ENCODE measurements at regions not wholly inside any gene's neighbourhood (a gene's known extent, or its start where the extent isn't known, plus 50 kb on each side); places are given as distances from the start of the nearest gene placed in this dataset.

GRCh38 chr14:21985081-21985480 is 311.5 kb upstream of the OR4E1 start:
- Histone ChIP-seq H3K9me3 (ENCODE audit: control extremely low read depth in 1 of 3, control insufficient read depth in 2 of 3, insufficient read depth in 1 of 3, low read length in 2 of 3) (no peaks in the 10 kb centered on the region), H2AFZ (ENCODE audit: insufficient read depth, low read depth, low read length, poor library complexity, severe bottlenecking) (no peak overlapping the region), H3K79me2 (ENCODE audit: control insufficient read depth, insufficient read depth, low read length) (no peaks in the 10 kb centered on the region), H3K4me1 (ENCODE audit: control insufficient read depth in 2 of 2, insufficient read depth in 2 of 2, low read length in 2 of 2) (no peaks in the 10 kb centered on the region), H3K27ac (ENCODE audit: low read length in 2 of 2) (no peak overlapping the region), H3K4me3 (ENCODE audit: control extremely low read depth in 1 of 5, extremely low read depth in 1 of 5, insufficient read depth in 1 of 5, low read depth in 2 of 5, low read length in 4 of 5) (no peak overlapping the region), H4K20me1 (ENCODE audit: control insufficient read depth, insufficient read depth, low read length, poor library complexity, severe bottlenecking) (no peaks in the 10 kb centered on the region), H3K4me2 (replicated peaks; ENCODE audit: low read depth, low read length, poor library complexity, severe bottlenecking) (no peak overlapping the region), H3K9ac (ENCODE audit: low read length) (no peak overlapping the region), H3K27me3 (replicated peaks in 1 of 4; ENCODE audit: control extremely low read depth in 1 of 4, control insufficient read depth in 3 of 4, insufficient read depth in 4 of 4, low read length in 3 of 4) (peaks cover 0 to 15% (median 0%) of the 10 kb centered on the region in 4 experiments), H3K36me3 (replicated peaks in 1 of 2; ENCODE audit: control extremely low read depth in 1 of 2, control insufficient read depth in 1 of 2, extremely low read depth in 1 of 2, insufficient read depth in 2 of 2, low read length in 1 of 2) (no peaks in the 10 kb centered on the region)
- Mint-ChIP-seq H3K9me3 (ENCODE audit: insufficient read depth) (no peaks in the 10 kb centered on the region), H3K4me3 (no peak overlapping the region), H3K4me1 (no peaks in the 10 kb centered on the region), H3K27ac (no peak overlapping the region), H3K27me3 (peaks cover 36% of the 10 kb centered on the region)
- 100% methylated on average over 2 of the region's 2 CpGs for WGBS (ENCODE audit: insufficient coverage)
- intact Hi-C loops (cut with micrococcal nuclease) = no loop called here
- POLR2A ChIA-PET = no interaction called here
- CTCF ChIA-PET = interaction anchor here (1.5 kb wide), 1 partner anchor 18 kb away, joined by 4 read pairs; no protein-coding TSS in a partner anchor
- ATAC-seq (ENCODE audit: low read depth) (no peak), DNase-seq (no peak)
- TF ChIP-seq EZH2 (IDR thresholded peaks at IDR 0.05; ENCODE audit: borderline replicate concordance, insufficient read depth, low read depth, low read length, poor library complexity, severe bottlenecking) = no peak
- TF ChIP-seq CTCF (IDR thresholded peaks at IDR 0.05) = no peak

GRCh38 chr14:21978999-21979314 is 305.3 kb upstream of the OR4E1 start:
- 39% methylated on average over 2 of the region's 5 CpGs for WGBS (ENCODE audit: insufficient coverage)
- H3K9ac ChIP-seq (ENCODE audit: low read length) = no peak overlapping the region
- ChIA-PET POLR2A (no interaction called here), CTCF (interaction anchor here (0.5 to 4.0 kb wide), 20 partner anchors 9 to 161 kb away, joined by 3 to 34 read pairs (median 5); no protein-coding TSS in a partner anchor)
- no peaks in the 10 kb centered on the region for H3K79me2 ChIP-seq (ENCODE audit: control insufficient read depth, insufficient read depth, low read length)
- no peaks in the 10 kb centered on the region for H3K9me3 Mint-ChIP-seq (ENCODE audit: insufficient read depth)
- DNase-seq (no peak), ATAC-seq (ENCODE audit: low read depth) (no peak)
- no peak overlapping the region for H3K27ac ChIP-seq (ENCODE audit: low read length in 2 of 2)
- intact Hi-C loops (cut with micrococcal nuclease) = loop anchor here (5.0 kb wide), 1 partner anchor 62 kb away; no protein-coding TSS in a partner anchor
- H3K27ac Mint-ChIP-seq = no peak overlapping the region
- H3K27me3 Mint-ChIP-seq = peaks cover 38% of the 10 kb centered on the region
- H3K9me3 ChIP-seq (ENCODE audit: control extremely low read depth in 1 of 3, control insufficient read depth in 2 of 3, insufficient read depth in 1 of 3, low read length in 2 of 3) = no peaks in the 10 kb centered on the region
- H3K27me3 ChIP-seq (replicated peaks in 1 of 4; ENCODE audit: control extremely low read depth in 1 of 4, control insufficient read depth in 3 of 4, insufficient read depth in 4 of 4, low read length in 3 of 4) = peaks cover 0 to 9% (median 5%) of the 10 kb centered on the region in 4 experiments
- no peak overlapping the region for H3K4me3 ChIP-seq (ENCODE audit: control extremely low read depth in 1 of 5, extremely low read depth in 1 of 5, insufficient read depth in 1 of 5, low read depth in 2 of 5, low read length in 4 of 5)
- H3K4me1 Mint-ChIP-seq = no peaks in the 10 kb centered on the region
- H3K4me1 ChIP-seq (ENCODE audit: control insufficient read depth in 2 of 2, insufficient read depth in 2 of 2, low read length in 2 of 2) = no peaks in the 10 kb centered on the region
- H3K36me3 ChIP-seq (replicated peaks in 1 of 2; ENCODE audit: control extremely low read depth in 1 of 2, control insufficient read depth in 1 of 2, extremely low read depth in 1 of 2, insufficient read depth in 2 of 2, low read length in 1 of 2) = no peaks in the 10 kb centered on the region
- H3K4me3 Mint-ChIP-seq = no peak overlapping the region
- H2AFZ ChIP-seq (ENCODE audit: insufficient read depth, low read depth, low read length, poor library complexity, severe bottlenecking) = no peak overlapping the region
- no peaks in the 10 kb centered on the region for H4K20me1 ChIP-seq (ENCODE audit: control insufficient read depth, insufficient read depth, low read length, poor library complexity, severe bottlenecking)
- no peak overlapping the region for H3K4me2 ChIP-seq (replicated peaks; ENCODE audit: low read depth, low read length, poor library complexity, severe bottlenecking)
- TF ChIP-seq CTCF (IDR thresholded peaks at IDR 0.05) (no peak), EZH2 (IDR thresholded peaks at IDR 0.05; ENCODE audit: borderline replicate concordance, insufficient read depth, low read depth, low read length, poor library complexity, severe bottlenecking) (no peak)
